ENCODE measurements at regions not wholly inside any gene's neighbourhood (a gene's known extent, or its start where the extent isn't known, plus 50 kb on each side); places are given as distances from the start of the nearest gene placed in this dataset.
A peak's percentile ranks its signal among the peaks of the same experiment; 100 is the strongest.

DNA sequence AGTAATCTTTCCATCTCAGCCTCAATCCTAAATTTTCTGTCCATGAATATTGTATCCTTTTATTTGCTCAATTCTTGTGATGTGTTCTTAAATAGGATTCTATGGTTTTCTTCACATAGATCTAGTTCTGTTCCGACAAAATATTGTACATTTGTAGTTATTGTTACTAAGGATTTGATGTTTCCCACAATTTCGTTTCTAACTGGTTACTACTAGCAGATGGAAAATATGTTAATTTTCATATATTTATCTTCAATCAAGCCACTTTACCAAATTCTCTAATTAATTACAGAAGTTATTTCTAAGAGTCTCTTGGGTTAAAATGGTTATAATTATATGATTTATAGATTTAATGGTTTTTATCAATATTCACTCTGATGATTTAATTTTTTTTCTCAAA lies 60.3 kb downstream of the SEC61B start:
- DNase-seq: no peak

DNA sequence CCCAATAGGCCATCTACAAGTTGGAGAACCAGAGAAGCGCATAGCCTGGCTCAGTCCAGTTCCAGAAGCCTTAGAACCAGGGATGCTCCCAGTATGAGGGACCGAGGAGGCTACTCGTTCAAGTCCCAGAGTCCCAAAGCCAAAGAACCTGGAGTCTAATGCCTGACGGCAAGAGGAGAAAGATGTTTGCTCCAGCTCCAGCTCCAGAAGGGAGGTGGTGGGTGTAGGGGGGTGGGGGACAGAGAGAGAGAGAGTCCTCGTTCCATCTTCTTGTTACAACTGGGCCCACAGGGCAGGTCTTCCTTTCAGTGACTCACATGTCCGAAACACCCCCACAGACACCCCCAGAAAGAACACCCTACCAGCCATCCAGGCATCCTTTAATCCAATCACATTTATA lies 63.9 kb downstream of the SEC61B start:
- DNase-seq: no peak

DNA sequence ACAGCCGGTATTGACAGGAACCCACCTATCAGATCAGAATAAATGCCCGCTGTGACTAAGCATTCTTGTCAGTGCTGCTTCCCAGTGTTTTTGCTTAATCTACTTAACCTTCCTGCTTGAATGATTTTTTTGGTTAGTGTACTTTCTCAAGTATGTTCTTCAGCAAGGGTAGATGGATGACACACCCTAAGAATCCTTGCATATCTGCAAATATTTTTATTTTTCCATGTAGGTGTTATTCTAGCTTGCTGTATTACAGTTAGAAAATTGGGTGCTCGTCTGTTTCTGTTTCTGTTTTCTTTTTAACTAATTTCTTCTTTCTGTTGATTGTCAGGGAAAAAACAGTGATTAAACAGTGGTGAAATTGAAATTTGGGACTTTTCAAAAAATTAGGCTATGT lies 64.5 kb downstream of the SEC61B start:
- DNase-seq: no peak

DNA sequence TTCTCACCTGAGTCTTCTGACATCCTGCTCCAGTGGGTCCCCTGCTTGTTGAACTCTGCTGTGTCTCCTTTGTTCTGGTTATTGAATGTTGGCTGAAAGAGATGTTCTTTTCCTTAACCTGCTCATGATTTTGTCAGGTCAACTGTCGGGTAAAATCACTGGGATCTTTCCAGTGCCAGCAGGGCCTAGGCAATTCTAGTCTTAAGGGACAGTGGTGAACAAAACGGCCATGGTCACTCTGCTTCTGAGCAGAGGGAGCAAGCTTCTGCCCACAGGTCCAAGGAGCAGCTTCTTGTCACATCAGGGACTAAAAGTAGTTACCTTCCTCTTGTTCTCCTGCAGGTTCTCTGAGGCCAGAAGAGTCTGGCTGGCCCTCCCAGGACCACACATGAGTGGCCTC lies 65.6 kb downstream of the SEC61B start:
- no peak for DNase-seq

DNA sequence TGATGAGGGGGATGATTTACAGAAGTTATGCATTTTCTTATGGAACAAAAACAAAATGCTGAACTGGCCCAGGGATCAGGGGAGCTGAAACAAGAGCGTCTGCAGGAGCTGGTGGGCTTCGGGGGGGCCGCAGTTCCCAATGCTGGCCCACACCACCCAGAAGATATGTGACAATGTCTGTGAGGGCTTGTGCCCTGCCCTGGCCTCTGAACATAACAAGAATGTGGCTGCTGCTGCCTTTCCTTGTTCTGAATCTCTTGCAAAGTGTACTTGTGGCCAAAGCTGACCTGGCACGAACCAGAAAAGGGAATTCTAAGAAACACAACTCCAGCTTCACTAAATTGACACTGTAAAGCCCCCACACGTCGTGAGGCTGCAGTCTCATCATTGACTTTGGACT lies 66.7 kb downstream of the SEC61B start:
- no peak for DNase-seq

DNA sequence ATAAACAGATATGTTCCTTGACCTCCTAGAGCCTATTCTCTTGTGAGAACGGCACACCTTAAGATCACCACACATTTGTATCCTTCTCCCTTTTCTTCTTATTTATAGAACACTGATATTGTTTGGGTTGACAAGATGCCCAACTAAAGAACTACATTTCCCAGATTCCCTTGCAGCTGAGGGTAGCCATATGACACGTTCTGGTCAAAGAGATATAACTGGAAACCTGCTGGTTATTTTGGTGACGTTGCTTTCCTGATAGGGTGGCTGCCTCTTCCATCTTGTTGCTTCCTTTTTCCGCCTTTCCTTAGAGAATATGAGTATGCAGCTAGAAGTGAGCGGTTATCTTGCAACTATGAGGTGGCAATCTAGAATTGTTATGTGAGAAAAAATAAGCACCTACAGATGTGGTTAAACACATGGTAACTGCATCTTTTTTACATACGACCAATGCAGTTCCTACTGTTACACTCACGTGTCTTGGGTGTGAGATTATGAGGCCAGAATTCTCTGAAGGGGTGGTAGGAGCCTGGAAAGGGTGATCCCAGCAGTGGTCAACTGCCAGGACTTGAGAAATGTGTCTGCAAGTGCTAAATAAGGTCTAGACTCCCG lies 72.9 kb downstream of the SEC61B start:
- no peak for DNase-seq

DNA sequence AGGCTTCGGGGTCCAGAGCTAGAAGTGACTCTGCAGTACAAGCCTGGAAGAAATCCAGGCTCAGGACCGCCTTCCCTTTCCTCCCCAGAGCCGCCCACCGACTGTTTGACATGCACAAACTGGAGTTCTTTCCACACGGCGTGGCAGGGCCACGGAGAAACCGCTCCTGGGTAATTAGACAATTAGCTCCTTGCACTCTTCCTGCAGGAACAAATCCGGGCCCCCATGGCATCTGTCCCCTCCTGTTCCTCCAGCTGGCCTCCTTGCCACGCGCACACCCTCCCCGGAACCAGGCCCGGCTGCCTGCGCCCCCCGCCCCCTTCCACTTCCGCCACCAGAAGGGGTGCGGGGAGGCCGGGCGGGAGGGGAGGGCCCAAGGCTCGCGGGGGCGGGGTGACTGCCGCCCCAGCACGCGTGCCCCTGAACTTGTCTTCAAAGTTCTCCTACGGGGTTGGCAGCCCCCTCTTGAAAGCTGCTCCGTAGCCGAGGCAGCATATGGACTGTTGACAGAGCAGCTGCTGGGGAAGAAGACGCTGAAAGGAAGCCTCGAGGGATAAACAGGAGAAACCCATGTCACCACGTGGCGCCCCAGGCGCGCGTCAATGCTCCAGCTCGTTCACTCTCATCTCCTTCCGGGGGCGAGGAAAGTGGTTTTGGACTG lies 74.3 kb downstream of the SEC61B start:
- DNase-seq: peak; percentile 37

DNA sequence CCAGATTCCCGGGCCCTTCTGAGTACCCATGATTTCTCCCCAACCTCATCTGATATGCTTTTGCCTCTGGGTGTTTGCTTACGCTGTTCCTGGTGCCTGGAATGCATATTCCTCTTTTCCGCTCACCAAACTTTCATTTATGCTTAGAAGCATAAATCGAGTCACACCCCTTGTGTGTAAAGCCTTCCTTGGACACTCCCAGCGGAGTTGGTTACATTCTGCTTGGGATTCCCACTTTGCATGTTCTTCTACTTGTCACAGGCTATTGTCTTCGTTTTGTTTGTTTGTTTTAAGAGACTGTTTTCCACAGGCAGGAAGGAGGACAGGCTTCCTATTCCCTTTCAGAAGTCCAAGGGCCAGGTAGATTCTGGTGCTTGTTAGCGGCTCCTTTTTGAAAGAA lies 76.5 kb downstream of the SEC61B start:
- no peak for DNase-seq

DNA sequence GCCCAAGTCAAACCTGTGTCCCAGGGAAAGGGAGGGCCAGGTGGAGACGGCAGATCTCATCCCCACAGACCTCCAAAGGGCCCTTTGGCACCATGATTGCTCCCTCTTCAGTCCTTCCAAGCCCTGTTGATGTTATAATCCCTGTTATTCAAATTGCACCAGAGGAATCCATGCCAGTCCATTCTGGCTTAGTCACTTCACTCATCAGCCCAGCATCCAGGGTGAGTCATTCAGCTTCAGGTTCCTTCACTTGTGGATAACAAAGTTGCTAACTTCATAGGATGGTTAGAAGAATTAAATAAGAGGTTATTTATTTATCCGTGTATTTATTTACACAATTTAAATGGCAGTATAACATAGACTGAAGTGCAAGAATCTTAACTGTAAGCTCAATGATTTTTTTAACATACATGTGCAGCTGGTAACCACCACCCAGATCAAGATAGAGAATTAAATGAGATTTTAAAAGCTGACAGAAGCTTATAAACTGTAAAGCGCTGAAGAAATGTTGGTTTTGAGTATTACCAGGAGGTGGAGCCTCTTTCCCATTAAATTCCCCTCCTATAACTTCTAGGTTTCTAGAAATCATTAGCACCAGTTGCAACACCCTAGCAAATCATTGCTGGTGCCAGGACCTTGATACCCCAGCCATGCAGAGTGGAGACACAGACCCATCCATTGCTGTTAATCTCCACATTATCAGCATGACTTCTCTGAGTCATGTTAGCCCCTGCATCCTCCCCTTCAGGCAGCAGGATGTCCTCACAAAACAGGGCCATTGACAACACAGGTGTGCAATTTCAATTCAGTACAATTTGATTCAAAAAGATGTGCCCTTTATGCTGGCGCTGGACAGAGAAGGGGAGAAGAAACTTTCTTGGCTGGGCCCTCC lies 77.4 kb downstream of the SEC61B start:
- DNase-seq: peak; percentile 5

DNA sequence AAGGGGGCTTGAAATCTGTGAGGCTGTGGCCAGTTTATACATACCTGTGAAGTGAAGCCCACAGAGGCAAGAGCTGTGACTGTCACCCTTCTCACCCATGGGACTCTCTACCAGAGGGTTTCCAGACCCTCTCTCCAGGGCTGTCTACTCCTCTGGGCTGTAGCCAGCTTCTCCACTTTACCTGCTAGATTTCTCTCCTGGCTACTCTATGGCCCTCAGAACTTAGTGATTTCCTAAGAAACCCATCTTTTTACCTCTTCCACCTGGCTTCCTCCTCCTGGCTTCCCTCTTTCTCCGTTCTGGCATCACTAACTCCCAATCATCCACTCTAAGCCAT lies 78.0 kb downstream of the SEC61B start:
- DNase-seq: no peak

DNA sequence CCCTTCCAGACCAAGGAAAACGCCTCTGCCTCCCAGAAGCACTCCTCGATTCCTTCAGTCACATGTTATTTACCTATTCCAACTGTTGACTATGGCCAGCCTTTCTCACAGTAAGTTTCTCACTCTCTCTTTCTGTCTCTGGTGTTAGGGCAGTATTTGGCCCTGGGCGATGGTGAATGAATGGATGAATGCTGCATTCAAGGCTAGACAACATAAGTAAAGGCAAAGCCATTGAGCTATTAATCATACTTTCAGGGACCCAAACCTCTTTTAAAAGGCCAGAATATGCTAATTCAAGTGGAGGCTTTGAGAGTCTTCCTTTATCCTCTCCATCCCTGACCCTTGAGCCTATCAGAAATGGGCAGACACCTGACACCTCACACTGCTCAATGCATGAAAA lies 78.5 kb downstream of the SEC61B start:
- no peak for DNase-seq

DNA sequence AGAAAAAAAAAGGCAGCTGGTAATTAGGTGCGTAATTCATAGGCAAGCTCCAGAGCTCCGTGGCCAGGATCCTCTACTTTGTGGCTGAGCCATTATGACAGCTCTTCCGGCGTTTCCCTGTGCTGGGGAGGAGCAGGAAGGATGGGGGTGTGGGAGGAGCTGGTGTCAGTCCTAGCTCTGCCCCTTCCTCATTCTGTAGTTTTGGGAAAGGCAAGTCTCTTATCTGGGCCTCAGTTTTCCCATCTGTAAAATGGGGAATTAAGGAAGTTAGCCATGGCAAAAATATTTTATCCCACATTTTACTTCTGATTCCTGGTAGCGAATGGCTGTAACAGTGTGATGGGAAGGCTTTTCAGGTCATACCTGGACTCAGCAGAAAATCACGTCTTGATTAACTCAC lies 81.1 kb downstream of the SEC61B start:
- DNase-seq: no peak

DNA sequence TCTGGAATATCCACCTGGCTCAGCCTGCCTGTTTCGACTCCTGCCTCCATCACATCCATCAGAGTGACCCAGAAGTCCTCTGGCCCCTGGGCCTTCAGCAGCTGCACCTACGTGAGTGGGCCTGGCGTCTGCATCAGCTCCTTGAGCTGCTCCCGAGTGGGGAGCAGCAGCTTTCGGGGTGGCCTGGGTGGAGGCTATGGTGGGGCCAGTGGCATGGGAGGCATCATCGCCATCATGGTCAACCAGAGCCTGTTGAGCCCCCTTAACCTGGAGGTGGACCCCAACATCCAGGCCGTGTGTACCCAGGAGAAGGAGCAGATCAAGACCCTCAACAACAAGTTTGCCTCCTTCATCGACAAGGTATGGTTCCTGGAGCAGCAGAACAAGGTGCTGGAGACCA lies 83.0 kb downstream of the SEC61B start:
- DNase-seq: no peak

DNA sequence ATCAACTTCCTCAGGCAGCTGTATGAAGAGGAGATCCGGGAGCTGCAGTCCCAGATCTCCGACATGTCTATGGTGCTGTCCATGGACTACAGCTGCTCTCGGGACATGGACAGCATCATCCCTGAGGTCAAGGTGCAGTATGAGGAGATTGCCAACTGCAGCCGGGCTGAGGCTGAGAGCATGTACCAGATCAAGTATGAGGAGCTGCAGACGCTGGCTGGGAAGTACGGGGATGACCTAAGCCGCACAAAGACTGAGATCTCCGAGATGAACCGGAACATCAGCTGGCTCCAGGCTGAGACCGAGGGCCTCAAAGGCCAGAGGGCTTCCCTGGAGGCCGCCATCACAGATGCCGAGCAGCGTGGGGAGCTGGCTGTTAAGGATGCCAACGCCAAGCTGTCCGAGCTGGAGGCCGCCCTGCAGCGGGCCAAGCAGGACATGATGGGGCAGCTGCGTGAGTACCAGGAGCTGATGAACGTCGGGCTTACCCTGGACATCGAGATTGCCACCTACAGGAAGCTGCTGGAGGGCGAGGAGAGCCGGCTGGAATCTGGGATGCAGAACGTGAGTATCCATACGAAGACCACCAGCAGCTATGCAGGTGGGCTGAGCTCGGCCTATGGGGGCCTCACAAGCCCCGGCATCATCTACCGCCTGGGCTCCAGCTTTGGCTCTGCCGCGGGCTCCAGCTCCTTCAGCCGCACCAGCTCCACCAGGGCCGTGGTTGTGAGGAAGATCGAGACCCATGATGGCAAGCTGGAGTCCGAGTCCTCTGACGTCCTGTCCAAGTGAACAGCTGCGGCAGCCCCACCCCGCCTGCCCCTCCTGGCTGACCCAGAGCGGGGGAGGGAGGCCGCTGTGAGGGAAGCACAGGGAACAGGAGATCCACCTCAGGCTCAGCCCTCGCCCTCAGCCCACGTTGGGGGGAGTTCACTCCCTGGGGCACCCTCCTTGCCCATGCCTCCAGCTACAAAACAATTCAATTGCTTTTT lies 84.0 kb downstream of the SEC61B start:
- no peak for DNase-seq

DNA sequence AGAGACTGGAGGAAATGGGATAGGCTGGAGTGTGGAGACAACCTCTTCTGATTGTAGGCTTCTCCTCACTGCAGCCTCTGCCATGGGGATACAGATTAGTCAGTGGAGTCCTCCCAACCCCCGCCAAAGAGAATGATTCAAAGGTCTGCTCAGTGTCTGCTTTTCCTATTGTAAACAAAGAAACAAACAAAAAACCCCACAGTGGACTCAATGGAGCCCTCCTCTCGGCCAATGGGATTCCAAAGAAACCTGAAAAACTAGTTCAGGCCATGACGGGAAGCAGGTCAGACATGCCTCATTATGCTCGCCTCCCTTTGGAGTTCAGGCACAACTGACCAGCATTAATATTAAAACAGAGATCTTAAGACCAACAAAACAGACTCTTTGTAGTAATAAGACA lies 85.8 kb downstream of the SEC61B start:
- DNase-seq: peak; percentile 17

DNA sequence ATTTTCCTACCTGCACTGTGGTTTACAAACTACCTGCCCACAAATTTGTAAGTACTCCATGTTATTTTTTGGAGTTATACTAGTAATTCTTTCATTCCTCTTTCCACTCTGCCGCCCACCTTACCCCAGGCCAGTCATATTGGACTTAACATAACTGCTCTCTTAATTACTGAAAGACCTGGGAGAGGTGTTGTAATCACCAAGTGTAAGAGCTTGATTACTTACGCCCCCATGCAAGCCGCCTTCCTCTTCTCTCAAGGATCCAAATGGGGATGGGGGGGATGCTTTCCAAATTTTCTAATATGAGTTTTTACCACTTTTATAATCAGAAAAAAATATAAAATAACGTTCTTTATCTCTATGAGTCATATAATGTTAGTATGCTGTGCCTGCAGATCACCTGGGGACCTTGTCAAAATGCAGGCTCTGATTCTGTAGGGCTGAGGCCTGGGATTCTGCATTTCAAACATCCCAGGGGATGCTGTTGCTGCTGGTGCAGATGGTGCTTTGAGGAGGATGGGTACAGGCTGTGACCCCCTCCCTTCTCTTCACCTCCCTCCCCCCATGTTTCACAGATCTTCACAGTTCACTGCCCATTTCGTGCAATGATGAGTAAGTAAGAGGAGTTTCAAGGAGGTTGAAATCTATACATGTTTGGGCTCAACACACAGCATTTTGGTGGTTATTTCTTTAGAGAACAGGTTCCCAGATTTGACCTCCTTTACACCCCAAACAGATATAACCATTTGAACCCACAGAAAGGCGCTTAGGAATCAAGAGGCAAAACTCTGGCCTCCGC lies 87.3 kb downstream of the SEC61B start:
- no peak for DNase-seq

DNA sequence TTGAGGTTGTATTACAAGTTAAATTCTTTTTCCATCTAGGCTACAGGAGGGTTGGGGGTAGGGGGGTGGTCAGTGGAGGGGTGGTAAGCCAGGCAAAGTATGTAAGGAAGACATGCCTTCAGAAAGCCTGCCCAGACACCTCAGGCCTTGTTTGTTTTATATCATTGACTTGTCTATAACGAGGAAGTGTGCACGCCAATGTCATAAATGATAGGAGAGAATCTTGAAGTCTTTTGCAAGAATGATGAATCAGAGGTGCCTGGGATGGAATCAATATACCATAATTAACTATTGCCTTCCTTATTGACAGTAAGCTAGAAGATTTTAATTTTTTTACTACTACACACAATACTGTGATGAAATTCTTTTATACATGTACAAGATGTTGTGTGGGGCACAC lies 90.7 kb downstream of the SEC61B start:
- DNase-seq: no peak

DNA sequence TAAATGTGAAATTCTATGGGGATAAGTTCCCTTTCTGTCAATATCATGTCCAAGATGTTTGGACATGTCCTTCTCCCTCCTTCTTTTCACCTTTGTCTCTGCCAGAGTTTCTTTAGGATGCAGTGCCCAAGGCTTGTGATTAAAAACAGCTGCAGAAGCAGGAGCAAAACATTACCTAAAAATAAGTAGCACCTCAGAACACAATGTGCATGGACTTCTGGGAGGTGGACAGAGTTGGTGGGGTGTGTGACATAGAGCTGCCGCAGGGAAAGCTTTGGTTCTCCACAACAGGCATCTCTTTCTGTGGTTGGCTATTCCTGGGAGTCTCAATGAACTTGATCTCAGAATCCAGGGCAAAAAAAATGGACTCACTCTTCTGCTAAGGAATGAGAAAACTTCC lies 97.0 kb downstream of the SEC61B start:
- DNase-seq: no peak

DNA sequence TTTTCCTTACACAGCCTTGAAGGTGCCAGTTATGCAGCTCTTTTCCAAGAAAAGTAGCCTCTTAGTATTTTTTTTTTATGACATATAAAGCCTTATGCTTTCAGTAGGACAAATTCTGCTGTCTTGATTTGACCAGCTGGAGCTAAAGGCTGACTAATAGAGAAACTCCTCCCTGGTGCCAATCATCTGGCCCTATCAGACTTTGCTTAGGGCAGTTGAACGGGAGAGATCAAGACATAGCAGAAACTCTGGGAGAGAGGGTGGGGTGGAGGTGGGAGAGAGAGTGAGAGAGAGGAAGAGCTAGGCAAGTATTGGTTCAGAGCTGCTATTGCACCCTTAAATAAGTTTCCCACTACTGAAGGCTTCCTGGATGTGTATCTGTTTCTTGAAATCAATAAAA lies 100.2 kb downstream of the SEC61B start:
- no peak for DNase-seq

DNA sequence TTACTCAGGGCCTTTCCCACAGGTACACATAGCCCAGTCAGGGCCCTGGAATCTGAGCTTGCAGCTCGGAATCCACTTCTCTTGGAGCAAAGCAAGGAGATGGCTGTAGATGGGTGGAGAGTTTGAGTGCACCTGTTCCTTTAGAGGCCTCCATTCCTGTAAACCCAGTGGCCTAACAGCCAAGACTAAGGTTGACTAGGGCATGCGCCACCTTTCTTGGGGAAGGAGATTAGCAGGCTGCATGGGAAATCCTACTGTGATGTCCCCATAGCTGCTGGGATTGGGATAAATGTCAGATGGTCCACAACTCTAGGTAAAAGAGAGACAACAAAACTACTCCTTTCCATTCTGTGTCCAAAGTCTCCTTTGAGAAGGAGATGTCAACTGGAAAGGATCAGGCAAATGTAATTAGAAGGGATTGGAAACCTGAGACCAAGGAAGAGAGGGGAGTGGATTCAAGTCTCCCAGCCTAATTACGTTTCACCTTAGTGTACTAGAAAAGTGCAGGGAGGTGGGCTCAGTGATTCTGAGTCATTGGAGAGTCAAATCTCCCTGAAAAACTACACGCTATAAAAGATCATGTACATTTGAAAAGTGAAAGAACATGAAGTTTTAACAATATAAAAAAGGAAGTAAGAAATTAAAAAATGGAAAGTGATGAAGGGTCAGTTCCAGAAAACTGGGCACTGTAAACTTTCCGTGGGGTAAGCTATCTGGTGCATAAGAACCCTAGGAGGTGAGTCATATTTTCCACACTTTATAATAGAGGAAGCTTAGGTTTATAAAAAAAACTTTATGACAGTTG lies 104.2 kb downstream of the SEC61B start:
- DNase-seq: no peak

DNA sequence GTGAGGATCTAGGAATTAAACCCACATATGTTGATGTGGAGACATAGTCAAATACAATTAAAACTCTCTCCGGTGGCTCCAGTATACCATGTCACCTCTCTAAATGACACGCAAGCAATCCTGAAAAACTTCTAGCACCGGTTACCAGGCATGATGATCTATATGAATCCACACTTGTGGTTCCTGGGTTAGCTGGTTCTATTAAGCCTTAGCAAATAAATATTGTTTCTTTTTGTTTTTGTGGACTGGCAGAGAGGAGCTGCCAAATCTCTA lies 104.8 kb downstream of the SEC61B start:
- no peak for DNase-seq

Data from renal pelvis (tissue), 1 donor.